Activated naive CD8-positive, alpha-beta T cell (primary cell): ENCODE measurements at regions not wholly inside any gene's neighbourhood (a gene's known extent, or its start where the extent isn't known, plus 50 kb on each side); places are given as distances from the start of the nearest gene placed in this dataset.

ENCODE experiments used
- H3K27ac Mint-ChIP-seq: one replicate; pipeline ENCODE4 v1.8.0; 2021; ENCODE audit warnings: mixed read lengths
- H3K27me3 Mint-ChIP-seq: one replicate; pipeline ENCODE4 v1.8.0; 2021; ENCODE audit warnings: mixed read lengths
- H3K36me3 Mint-ChIP-seq: one replicate; pipeline ENCODE4 v1.8.0; 2021; ENCODE audit warnings: mixed read lengths
- H3K4me1 Mint-ChIP-seq: one replicate; pipeline ENCODE4 v1.8.0; 2021; ENCODE audit warnings: low read depth, mixed read lengths
- H3K4me3 Mint-ChIP-seq: one replicate; pipeline ENCODE4 v1.8.0; 2021; ENCODE audit warnings: mild to moderate bottlenecking, mixed read lengths
- H3K9me3 Mint-ChIP-seq: one replicate; pipeline ENCODE4 v1.8.0; 2021; ENCODE audit warnings: low read depth, mixed read lengths

DNA sequence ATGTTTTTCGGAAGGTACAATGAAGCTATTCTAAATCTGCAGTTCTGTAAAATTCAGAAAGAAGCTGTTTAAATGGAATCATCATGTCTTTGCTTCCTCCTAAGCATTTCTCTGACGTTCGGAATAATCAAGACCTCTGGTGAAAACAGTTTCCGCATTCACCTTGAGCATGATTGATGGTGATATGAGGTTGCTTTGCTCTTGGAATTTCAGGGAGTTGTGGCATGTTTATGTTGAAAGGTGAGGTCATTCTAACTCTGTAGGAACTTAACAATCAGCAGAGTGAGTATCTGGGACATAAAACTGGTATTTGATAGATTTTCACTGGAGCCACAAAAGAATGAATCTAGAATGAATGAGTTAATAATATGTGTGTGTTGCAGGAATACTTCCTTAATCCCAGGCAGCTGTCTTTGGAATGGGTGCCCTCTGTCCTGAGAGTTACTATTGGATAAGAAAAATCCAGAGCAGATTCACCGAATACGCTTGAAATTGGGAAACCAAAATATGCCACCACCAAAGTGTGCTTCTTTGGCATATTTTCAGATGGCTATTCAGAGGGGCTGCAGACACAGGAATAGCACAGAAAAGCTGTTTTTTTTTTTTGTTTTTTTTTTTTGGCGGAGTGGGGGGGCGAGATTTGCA is 599.1 kb downstream of the CCER1 start:
- H3K4me3 Mint-ChIP-seq = no peak overlapping the region
- H3K9me3 Mint-ChIP-seq = no peaks in the 10 kb centered on the region
- no peaks in the 10 kb centered on the region for H3K4me1 Mint-ChIP-seq
- no peak overlapping the region for H3K27ac Mint-ChIP-seq
- no peaks in the 10 kb centered on the region for H3K36me3 Mint-ChIP-seq
- H3K27me3 Mint-ChIP-seq = peaks cover 1% of the 10 kb centered on the region

DNA sequence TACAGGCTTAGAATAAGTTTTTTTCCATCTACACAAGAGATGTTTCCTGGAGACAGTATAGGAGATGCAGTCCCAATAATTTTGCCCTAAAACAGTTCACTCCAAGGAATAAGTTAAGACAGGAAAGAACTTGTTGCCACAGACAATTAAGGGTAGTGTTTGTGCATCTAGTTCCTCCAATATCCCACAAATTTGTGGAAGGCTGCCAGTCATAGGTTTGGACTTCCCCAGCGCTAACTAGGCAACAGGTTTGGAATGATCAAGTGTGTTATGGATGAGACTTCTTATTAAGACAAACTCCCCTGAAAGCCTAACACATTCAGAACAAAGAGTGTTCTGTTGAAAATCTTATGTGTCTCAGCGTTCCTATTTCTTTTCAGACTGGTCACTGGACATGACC is 611.0 kb downstream of the CCER1 start:
- Mint-ChIP-seq H3K9me3 (no peaks in the 10 kb centered on the region), H3K27ac (no peak overlapping the region), H3K36me3 (no peaks in the 10 kb centered on the region), H3K4me1 (no peaks in the 10 kb centered on the region), H3K4me3 (no peak overlapping the region), H3K27me3 (peaks cover 6% of the 10 kb centered on the region)

DNA sequence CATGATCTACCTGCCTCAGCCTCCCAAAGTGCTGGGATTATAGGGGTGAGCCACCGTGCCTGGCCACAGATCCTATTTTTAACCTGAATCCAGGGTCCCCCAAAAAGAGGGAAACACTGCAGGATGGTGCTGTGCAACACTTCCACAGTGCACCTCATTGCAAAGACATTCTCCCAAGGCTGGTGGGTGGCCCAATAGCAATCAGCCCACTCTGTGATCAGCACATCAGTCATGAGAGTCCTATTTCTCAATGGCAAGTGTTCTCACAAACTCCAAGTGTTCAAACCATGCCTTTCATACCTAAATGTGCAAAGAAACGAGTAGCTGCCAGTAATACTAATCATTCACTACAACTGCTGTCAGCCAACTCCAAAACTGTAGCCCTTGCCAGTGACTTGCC is 612.9 kb downstream of the CCER1 start:
- peaks cover 6% of the 10 kb centered on the region for H3K27me3 Mint-ChIP-seq
- no peaks in the 10 kb centered on the region for H3K4me1 Mint-ChIP-seq
- H3K9me3 Mint-ChIP-seq = no peaks in the 10 kb centered on the region
- H3K4me3 Mint-ChIP-seq = no peak overlapping the region
- no peak overlapping the region for H3K27ac Mint-ChIP-seq
- H3K36me3 Mint-ChIP-seq = no peaks in the 10 kb centered on the region

DNA sequence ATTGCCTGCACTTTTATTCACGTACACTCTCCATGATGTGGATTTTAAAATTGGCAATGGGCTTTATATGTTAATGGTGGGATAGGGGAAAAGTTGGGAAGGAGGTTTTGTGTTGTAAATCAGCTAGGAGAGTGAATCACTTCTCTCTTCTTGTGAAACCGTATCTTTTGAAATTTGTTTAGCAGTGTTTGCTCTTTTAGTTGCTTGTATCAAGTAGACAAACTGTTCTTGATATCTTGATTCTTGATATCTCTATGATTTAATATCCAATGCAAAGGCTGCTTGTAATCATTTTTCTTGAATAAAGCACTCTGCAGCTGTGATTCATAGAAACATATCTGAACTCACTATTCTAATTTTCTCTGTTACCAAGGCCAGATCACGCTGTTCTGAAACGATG is 615.1 kb downstream of the CCER1 start:
- no peak overlapping the region for H3K4me3 Mint-ChIP-seq
- H3K36me3 Mint-ChIP-seq = no peaks in the 10 kb centered on the region
- no peak overlapping the region for H3K27ac Mint-ChIP-seq
- H3K9me3 Mint-ChIP-seq = no peaks in the 10 kb centered on the region
- no peaks in the 10 kb centered on the region for H3K4me1 Mint-ChIP-seq
- peaks cover 6% of the 10 kb centered on the region for H3K27me3 Mint-ChIP-seq

DNA sequence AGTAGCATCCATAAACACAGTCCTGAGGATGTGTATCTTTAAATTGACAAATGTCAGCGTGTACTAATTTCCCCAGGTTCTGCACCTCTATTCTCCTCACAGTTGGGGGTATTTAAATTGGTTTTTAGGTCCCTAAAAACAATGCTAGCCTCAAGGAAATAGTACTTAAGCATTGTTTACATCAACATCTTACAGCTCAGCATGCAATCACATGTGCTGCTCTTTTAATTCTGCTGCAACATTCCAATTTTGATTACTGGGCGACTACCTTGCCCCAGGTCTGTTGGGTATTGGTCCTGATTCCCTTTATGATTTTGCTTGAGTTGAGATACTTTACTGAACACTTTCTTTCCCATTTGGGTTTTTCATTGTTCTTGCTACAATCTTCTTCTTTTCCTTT is 616.6 kb downstream of the CCER1 start:
- Mint-ChIP-seq H3K27me3 (peaks cover 6% of the 10 kb centered on the region), H3K4me1 (no peaks in the 10 kb centered on the region), H3K36me3 (no peaks in the 10 kb centered on the region), H3K27ac (no peak overlapping the region), H3K4me3 (no peak overlapping the region), H3K9me3 (no peaks in the 10 kb centered on the region)

DNA sequence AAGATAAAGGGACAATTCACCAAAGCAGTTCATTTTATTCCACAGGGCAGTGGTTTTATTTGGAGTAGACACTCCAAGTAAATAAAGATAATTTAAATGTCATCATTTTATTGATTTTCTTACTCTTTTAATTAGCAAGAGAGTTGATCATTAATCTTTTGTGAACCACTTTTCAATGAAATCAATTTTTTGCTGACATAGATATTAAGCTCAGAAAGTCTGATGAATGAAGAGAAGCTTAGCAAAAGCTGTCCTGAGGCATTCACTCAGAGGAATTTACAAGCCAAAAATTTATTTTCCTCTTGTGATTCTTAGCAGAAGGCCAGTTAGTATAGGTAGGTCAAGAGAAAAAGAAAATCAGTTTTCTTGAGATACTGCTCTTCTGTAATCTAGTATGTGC is 618.0 kb downstream of the CCER1 start:
- Mint-ChIP-seq H3K4me3 (no peak overlapping the region), H3K9me3 (no peaks in the 10 kb centered on the region), H3K27me3 (no peaks in the 10 kb centered on the region), H3K4me1 (no peaks in the 10 kb centered on the region), H3K36me3 (no peaks in the 10 kb centered on the region), H3K27ac (no peak overlapping the region)

DNA sequence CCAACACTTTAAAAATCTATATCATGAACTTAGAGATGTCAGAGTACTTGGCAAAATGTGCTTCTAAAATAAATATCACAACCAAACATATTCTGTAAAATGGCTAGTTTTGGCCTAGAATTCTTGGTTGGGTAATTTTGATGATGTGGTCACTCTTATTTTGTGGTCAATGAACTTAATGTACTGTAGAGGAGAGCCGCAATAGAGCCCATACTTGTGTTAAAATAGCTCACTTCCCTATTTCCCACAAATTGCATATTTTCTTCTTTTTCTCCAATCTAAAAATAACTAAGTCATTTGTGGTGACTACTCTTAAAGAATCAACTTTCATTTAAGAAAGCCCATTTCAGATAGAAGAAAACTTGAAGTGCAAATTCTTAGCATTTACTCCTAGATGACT is 619.4 kb downstream of the CCER1 start:
- H3K9me3 Mint-ChIP-seq = no peaks in the 10 kb centered on the region
- no peaks in the 10 kb centered on the region for H3K36me3 Mint-ChIP-seq
- H3K4me3 Mint-ChIP-seq = no peak overlapping the region
- no peak overlapping the region for H3K27ac Mint-ChIP-seq
- H3K27me3 Mint-ChIP-seq = no peaks in the 10 kb centered on the region
- H3K4me1 Mint-ChIP-seq = no peaks in the 10 kb centered on the region

DNA sequence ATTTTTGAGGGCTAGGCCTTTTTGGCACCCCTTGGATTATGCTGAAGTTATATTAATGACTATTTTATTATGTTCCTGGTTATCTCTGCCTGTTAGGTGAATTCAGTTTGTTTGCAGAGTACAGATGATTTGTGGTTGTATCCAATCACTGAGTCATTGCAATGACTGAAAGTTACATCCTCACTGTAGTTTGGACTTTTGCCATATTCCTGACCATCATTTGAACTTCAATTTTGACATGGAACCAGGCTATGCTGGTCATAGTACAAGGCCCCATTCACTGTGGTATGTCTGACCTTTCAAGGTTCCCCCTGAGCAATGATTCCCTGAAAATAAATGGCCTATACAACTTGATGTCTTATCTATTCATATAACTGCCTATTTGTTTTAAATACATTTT is 621.0 kb downstream of the CCER1 start:
- H3K27ac Mint-ChIP-seq = no peak overlapping the region
- no peaks in the 10 kb centered on the region for H3K9me3 Mint-ChIP-seq
- no peak overlapping the region for H3K4me3 Mint-ChIP-seq
- no peaks in the 10 kb centered on the region for H3K27me3 Mint-ChIP-seq
- H3K4me1 Mint-ChIP-seq = no peaks in the 10 kb centered on the region
- no peaks in the 10 kb centered on the region for H3K36me3 Mint-ChIP-seq

DNA sequence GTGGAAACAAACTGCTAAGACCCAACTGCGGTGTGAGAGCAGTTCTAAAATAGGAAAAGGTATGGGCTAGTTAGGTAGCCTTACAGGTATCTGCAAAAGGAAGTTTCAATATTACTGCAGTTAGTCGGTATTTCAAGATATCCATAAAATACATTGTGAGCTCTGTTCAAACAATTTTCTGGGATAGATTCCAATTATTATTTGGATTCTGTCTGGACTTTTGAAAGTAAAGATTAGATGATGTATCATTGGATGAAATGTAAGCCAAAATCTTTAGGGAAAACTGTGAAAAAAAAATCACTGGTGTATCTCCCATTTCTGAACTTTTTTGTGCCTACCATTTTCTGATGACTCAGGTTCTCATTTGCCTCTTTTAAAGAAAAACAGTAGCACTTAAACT is 621.6 kb downstream of the CCER1 start:
- no peaks in the 10 kb centered on the region for H3K36me3 Mint-ChIP-seq
- no peaks in the 10 kb centered on the region for H3K9me3 Mint-ChIP-seq
- no peak overlapping the region for H3K27ac Mint-ChIP-seq
- no peaks in the 10 kb centered on the region for H3K27me3 Mint-ChIP-seq
- no peaks in the 10 kb centered on the region for H3K4me1 Mint-ChIP-seq
- H3K4me3 Mint-ChIP-seq = no peak overlapping the region

DNA sequence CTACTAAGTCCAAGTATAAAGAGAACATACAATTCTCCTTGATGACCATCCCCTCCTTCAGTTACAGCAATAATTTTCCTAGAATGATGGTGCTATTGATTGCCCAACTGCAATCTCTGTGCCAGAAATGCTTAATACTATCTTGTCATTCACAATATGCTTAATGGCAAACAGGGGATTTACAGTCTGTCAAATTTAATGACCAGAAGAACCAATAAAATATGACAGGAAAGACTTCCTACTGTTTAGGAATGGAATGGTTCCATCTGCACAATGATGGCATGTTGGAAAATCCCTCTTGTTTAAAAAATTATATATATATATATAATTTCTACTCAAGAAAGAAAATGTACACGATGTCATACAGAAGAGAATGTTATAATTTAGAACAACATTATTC is 623.2 kb downstream of the CCER1 start:
- Mint-ChIP-seq H3K27me3 (no peaks in the 10 kb centered on the region), H3K4me3 (no peak overlapping the region), H3K36me3 (no peaks in the 10 kb centered on the region), H3K9me3 (no peaks in the 10 kb centered on the region), H3K4me1 (no peaks in the 10 kb centered on the region), H3K27ac (no peak overlapping the region)

DNA sequence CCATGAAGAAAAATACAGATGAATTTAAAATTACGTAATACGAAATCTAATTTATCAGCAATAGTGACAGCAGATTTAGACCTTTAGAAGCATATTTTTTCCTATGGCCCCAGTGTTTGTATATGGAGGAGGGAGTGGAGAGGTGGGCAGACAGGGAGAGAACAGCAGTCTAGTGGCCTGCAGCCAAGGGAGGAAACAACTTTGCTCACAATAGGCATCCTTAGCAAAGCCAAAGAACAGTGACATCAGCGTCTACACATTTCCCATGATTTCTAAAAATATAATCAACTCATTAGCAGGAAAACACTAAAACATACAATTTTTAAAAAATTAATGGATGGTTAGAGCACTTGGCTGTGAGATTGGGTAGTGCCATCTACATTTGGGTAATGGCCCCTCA is 622.6 kb upstream of the ATP2B1 start:
- Mint-ChIP-seq H3K4me3 (no peak overlapping the region), H3K36me3 (no peaks in the 10 kb centered on the region), H3K9me3 (no peaks in the 10 kb centered on the region), H3K4me1 (no peaks in the 10 kb centered on the region), H3K27ac (no peak overlapping the region), H3K27me3 (no peaks in the 10 kb centered on the region)

DNA sequence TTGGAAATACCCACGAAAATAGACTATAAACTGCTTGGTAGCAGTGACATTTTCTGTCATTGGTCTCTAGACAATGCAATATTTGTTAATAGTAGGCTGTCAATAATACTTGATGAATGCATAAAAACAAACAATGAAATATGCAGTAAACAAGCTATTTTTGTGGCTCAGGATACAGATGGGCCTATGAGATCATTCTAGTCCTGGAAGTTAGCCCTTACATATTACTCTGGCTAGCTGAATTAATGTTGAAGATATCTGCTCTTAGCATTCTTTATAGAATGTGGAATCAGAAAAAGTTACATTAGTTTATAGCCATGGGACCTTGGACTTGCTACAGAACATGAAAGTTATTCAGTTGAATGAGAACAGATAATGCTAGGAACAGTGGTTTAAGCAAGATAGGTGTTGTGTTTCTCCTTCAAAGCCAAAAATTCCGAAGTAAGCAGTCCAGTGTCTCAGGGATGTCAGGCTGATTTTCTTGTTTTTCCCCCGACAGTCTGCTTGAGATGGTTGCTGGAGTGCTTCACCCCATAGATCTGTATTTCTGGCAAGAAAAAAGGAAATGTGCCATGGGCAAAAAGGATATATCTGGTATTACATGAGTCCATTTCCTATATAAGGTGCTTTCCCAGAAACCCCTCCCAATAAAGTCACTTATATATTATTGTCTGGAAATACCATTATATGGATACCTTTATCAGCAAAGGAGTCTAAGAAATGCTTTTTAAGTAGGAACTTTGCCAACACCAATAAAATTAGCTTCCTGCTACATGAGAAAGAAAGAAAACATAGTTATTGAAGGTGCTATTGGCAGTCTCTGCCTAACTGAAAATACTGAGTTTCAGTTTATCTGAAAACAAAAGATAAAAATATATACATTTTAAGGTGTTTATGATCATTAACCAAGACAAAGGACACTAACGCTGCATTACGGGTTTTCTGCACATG is 619.4 kb upstream of the ATP2B1 start:
- Mint-ChIP-seq H3K9me3 (no peaks in the 10 kb centered on the region), H3K4me3 (no peak overlapping the region), H3K4me1 (no peaks in the 10 kb centered on the region), H3K36me3 (no peaks in the 10 kb centered on the region), H3K27me3 (no peaks in the 10 kb centered on the region), H3K27ac (no peak overlapping the region)

DNA sequence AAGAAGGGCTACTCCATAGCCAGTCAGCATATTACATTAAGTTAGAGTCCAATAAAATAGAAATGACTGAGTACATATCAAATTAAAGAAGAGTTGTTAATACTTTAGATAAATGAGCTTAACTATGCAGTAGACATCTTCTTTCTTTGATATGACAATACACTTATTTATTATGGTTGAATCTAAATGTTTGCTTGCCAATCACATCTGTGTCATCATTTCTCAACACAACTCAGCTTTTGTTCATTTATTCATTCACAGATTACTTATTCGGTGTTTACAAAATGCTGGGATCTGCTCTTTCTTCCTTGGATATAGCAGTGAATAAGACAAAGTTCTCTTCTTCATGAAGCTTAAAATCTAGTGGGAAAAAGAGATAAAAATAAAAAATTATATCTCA is 614.6 kb upstream of the ATP2B1 start:
- no peak overlapping the region for H3K4me3 Mint-ChIP-seq
- H3K36me3 Mint-ChIP-seq = no peaks in the 10 kb centered on the region
- no peak overlapping the region for H3K27ac Mint-ChIP-seq
- H3K27me3 Mint-ChIP-seq = peaks cover 4% of the 10 kb centered on the region
- no peaks in the 10 kb centered on the region for H3K9me3 Mint-ChIP-seq
- no peaks in the 10 kb centered on the region for H3K4me1 Mint-ChIP-seq

DNA sequence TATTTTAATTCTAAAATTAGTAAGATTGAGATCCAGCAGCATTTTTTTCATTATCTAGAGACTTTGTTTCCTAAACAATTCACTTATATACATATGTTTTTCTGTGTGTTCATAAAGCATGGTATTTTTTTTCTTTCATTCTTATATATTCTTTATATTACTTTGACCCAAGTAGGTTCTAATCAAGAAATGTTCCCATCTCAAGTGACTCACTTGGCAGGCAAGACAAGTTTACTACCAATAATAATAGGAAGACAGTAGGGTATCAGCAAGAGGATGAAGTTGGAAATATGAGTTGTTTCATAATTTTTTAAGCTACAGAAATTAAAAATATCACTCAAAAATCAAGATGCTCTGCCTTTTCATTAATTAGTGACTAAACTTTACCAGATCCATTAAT is 613.4 kb upstream of the ATP2B1 start:
- H3K27me3 Mint-ChIP-seq = peaks cover 5% of the 10 kb centered on the region
- no peak overlapping the region for H3K4me3 Mint-ChIP-seq
- H3K36me3 Mint-ChIP-seq = no peaks in the 10 kb centered on the region
- no peak overlapping the region for H3K27ac Mint-ChIP-seq
- H3K9me3 Mint-ChIP-seq = no peaks in the 10 kb centered on the region
- no peaks in the 10 kb centered on the region for H3K4me1 Mint-ChIP-seq

DNA sequence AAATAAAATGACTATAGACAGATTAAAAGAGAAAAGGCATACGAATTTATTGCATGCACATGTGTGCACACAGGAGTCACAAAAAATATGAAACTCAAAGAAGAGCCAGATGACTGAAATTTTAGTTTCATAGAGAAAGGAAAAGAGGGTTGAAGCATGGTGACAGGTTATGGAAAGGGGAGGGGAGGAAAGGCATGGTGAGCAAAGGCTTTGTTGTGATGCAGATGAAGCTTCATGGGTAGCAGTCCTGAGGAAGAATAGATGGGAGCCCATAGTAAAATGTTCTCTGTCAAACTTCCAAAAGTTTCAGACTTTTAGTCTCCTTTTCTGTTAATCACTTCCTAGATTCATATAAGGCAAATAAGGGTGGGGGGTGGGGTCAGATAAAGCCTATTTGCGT is 612.7 kb upstream of the ATP2B1 start:
- Mint-ChIP-seq H3K4me1 (no peaks in the 10 kb centered on the region), H3K9me3 (no peaks in the 10 kb centered on the region), H3K4me3 (no peak overlapping the region), H3K27me3 (peaks cover 5% of the 10 kb centered on the region), H3K36me3 (no peaks in the 10 kb centered on the region), H3K27ac (no peak overlapping the region)

DNA sequence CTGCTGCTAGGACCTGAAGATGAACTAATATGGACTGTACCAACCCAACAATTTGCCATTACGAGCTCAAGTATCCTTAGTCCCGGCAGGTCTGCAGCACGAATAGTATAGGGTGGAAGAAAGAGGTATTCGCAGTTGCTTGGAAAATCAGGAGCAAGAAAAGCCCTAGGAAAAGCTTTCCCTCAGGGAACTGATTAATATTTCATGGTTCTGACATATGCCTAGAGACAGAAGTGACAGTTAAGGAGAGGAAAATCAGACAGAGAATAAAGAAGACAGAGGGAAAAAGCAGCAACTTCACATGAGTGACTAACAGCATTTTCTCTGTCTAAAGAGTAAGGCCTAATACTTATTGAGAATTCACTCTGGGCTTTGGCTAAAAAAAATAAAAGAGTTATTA is 602.9 kb upstream of the ATP2B1 start:
- H3K36me3 Mint-ChIP-seq = no peaks in the 10 kb centered on the region

More for the DNA sequence above, 602.9 kb upstream of the ATP2B1 start:
- H3K4me1 Mint-ChIP-seq = no peaks in the 10 kb centered on the region
- H3K9me3 Mint-ChIP-seq = no peaks in the 10 kb centered on the region
- peaks cover 2% of the 10 kb centered on the region for H3K27me3 Mint-ChIP-seq
- no peak overlapping the region for H3K4me3 Mint-ChIP-seq
- H3K27ac Mint-ChIP-seq = no peak overlapping the region
